NCI-H1436 treated with DMSO at 0.1 percent for 48 hours (cell line): ENCODE measurements at regions not wholly inside any gene's neighbourhood (a gene's known extent, or its start where the extent isn't known, plus 50 kb on each side); places are given as distances from the start of the nearest gene placed in this dataset.

Experiments used
- DNase-seq: peaks from one replicate; lab custom pipeline; 2025; lab: John Stamatoyannopoulos, UW

DNA sequence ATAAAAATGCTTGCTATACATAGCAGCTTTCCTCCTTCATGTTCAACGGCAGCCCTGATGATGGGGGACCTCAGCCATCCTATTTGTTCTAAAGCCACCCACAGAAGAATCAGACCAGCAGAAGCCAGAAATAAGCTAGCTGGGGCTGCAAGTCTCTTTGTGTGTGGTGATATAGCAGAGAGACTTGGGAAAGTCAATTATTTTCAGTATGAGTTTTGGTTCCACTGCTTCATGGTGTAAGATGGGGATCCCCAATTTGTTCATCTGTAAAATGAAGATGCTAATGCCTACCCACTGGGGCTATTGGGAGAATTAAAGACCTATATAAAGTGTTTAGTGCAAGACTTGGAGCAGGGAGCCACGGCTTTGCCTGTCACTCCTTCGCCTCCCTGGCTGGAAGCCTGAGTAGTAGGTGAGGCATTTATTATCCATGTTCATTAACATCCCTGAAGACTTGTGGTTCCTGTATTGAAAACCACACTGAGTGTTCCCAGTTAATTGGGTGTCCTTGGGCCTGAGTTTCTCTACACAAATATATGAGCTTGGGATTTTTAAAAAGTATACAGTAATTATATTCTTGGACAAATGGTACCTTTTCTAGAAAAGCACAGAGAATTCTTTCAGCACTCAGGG is 210.1 kb upstream of the SLC24A2 start:
- DNase-seq = no peak

DNA sequence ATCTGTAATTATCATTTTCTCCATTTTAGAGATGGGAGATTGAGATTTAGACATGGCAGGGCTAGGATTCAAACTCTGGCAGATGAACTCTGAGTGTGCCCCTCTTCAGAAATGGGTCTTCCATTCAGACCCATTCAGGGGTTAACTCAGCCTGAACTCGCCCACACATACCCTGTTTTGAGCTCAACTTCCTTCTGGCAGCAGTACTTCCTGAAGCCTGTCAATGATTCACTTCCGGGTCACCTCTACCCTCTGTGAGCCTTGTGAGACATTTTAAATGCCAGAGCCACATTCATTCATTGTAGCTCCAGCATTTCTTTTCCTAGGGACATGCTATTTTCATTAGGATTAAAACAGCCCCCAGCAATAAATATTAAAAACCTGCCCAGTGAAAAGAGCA is 209.3 kb upstream of the SLC24A2 start:
- no peak for DNase-seq

GRCh38 chr9:19995619-19996018 is 206.8 kb upstream of the SLC24A2 start:
- DNase-seq = no peak

DNA sequence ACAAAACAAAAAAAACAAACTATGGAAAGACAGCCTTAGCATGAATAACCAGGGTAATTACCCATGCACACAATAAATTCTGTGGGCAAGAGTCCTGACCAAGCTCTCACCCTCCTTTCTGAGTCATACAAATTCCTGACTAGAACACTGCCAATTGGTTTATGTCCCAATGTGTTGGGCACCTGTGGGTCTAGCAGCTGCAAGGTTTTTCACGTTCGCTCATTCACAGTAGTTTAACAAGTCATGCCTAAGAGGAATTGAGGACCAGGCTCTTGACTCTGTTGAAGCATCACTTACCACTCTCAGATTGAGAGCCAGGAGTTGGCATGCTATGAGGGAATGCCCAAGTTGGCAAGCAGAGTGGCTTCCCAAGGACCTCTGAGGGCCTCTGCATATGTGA is 205.5 kb upstream of the SLC24A2 start:
- DNase-seq = no peak

GRCh38 chr9:19992556-19992955 is 203.7 kb upstream of the SLC24A2 start:
- no peak for DNase-seq

DNA sequence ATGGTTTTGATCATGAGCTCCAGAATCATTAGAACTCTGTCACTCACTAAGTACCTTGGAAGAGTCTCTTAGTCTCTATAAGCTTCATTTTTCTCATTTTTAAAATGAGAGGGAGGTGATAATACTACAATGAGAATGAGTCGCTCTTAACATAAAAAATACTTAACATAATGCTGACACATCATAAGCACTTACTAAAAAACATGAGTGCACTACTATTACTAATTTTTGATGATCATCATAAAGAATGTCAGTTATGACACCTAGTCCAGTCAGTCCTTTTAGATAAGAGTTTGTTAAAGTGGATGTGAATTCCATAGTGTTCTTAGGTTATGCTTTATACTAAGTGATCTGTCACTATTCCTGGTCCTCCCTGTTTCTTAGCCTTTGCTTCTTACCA is 200.4 kb upstream of the SLC24A2 start:
- no peak for DNase-seq

DNA sequence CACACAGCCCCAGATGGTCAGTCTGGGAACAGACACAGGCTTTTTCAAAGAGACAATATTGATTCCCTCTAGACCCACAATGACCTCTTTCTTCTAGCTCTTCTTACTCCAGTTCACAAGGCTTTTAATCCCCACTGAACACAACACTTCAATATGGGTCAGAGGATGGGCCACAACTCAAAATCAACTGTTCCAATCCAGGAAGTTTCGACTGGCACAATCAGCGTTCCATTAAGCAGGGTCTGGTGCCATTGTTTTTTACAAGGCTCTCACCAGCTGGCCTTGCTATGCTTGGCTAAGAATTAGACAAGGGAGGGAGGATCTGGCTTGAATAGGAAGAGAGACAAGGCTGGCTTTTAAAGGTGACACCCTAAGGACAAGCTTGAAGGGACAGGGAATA is 199.4 kb upstream of the SLC24A2 start:
- DNase-seq = no peak

- DNase-seq = no peak
Observed at GRCh38 chr9:19985081-19985480, 196.2 kb upstream of the SLC24A2 start.

- no peak for DNase-seq
Observed at GRCh38 chr9:19976226-19976625, 187.4 kb upstream of the SLC24A2 start.

DNA sequence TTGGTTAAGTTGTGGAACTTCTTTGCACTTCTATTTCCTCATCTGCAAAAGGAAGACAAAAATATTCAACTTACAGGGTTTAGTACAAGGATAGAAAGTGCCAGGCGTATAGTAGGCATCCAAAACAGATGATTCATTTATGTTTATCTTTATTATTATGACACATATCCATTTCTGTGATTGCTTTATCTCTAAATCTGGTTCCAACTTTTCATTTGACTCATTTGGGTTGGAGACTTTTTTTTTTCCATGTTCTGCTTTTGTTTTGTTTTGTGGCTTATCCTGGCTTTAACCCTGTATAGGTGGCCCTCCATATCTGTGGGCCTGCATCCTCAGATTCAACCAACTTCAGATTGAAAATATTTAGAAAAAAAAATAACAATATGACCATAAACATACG is 186.7 kb upstream of the SLC24A2 start:
- no peak for DNase-seq

DNA sequence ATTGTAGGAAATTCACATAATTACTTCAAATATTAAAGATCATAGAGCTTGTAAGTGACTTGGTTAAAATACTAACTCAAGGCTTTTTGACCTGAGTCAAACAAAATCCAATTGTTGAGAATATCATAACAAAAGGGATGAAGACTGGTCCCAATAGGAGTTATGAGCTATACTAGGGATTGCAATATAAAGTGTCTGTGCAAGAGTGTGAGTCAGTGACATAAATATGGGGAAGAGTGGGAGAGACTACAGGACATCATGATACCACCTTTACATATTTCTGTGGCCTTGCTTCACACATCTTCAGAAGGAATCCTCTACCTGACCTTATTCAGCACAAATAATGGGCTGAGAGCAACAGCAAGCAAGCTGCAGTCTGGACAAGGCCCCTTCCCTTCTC is 180.9 kb upstream of the SLC24A2 start:
- DNase-seq = no peak

DNA sequence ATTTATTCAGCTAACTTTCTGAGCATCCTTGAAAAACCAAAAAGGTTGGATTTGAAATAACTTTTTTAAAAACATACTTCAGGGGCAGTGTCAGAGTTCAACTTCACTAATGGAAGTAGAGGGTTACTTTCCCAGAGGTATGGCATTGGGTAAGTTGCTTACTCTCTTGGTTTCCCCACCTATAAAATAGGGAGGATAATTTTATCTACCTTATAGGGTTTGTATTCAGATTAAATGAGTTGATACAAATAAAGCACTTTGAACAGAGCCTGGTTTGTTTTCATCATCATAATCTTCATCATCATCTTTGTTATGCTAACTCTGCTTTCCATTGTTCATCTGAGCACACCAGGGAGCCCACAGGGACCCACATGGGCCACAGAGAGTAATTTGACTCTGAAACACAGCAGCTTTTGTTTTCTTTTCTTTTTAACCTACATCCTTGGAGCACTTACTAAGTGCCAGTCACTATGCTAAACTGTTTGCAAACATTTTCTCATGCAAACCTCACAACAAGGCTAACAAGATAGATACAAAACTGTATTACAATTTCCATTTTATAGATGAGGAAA is 179.1 kb upstream of the SLC24A2 start:
- DNase-seq = peak; percentile 30

DNA sequence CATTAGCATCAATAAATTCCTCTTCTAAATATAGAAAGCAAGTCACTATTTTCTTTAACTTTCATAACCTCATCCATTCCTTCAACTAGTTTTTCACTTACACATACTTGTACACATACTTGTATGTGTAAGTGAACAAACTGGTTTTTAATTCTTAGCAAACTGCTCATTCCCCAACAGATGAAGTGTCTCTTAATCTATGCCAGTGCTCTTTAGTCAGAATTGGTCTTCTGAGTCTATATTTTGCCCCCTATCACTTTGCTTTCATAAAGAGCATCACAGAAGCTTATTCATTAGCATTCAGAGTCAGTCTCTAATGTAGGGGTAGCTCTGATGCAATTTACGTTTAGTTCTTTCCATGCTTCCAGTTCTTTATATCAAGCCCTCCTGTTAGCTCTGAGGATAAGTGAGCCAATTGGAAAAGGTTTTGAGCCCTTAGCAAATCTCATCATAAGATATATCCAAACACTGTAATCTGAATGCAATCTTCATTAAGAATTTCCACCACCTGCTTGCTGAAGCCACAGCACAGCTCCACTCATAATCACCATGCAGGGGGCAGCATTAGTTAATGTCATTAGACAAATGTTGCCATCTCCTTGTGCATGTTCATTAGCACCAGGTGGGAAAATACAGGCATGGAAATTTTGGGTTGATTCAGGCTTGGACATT is 178.5 kb upstream of the SLC24A2 start:
- no peak for DNase-seq

DNA sequence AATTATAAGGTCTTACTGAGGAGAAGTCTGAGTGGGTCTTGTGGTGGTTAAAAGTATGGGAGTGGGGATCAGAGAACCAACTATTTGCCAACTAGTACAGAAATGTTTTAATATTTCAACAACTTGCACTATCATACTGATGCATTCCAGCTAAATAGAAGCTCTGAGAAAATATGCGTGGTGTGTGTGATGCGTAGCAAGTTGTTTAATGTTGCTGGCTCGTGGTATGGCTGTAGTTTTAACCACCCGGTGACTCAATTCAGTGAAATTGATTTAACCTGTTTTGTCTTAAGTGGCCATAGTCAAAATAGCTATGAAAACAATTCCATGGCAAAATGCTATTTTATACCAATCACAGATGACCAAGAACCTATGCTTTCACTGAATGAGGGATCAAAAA is 176.5 kb upstream of the SLC24A2 start:
- DNase-seq = no peak

DNA sequence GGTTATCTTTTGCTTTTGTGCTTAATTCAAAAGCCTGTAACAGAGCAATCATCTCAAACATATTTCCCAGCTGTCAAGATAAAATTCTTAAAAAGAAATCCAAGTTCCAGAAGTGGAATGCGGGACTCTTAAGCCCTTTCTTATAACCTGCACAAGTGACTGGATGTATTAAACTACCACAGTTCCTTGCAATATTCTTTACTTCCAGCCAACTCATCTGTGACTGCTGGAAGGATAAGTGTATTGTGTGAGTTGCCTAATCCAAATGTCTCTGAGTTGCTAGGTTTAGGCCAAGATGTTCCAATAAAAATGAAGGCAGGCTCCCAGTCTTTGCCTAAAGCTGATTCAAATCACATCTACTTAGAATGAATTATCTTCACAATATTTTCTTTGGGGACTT is 159.2 kb upstream of the SLC24A2 start:
- no peak for DNase-seq

- no peak for DNase-seq
Observed at GRCh38 chr9:19946441-19947109, 157.7 kb upstream of the SLC24A2 start.

DNA sequence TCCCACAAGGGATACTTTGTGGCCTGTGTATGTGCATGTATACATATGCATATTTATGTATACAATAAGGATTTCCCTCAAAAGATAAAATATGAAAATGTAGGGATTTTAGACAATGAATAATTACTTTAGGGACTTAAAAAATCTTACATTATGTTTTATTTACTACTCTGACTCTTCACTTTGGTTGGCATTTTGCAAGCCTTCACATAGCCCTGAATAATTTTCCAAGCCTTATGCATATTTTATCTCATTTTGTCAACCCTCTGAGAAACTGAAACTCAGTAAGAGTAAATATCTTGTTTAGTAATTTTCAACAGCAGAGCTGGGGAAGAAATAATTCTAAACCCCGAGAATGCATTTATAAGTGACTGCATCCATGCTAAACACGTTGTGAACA is 153.0 kb upstream of the SLC24A2 start:
- no peak for DNase-seq

GRCh38 chr9:19940811-19941535 is 152.1 kb upstream of the SLC24A2 start:
- no peak for DNase-seq

DNA sequence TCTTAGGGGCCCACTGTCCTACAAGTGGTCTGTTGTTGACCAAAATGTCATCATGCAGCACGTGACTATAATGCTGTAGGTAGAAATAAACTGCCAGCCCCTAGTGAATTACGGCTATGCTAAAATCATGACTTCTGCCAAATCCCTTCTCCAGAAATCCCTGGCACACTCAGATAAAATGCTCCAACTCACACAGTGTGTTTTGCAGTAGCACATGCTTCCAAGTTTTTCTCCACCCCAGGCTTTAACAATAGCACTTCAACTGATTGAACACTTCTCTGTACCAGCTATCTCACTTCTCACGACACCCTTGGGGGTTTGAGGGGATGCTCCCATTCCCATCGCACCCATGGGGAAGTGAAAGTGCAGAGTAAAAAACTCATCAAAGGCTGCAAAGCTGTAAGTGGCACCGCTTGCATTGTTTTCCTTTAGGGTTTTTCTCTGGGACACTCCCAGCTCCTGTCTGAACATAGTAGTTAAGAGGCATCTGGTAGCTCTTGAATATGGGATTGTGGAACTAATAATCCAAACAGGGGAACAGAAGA is 151.0 kb upstream of the SLC24A2 start:
- no peak for DNase-seq

GRCh38 chr9:19938990-19939733 is 150.3 kb upstream of the SLC24A2 start:
- DNase-seq = no peak

- no peak for DNase-seq
Observed at GRCh38 chr9:19937121-19937520, 148.3 kb upstream of the SLC24A2 start.

DNA sequence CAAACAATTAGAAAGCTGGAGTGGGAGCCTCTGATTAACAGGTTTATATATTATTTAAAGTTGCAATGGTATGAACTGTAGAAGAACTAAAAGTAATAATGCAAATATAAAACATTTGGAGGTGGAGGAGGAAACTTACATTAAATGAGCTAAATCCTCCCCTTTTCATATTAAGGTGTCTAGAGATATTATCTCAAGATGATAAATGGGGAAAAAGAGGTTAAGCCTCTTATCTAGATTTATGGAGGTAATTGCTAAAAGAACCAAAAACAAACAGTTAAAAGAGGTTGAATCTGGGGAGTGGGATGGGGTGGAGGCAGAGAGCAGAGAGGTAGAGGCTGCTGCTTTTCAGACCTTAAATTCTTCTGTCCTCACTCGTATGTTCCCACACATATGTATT is 147.8 kb upstream of the SLC24A2 start:
- no peak for DNase-seq
